Jurkat, Clone E6-1 (cell line): ENCODE measurements at regions not wholly inside any gene's neighbourhood (a gene's known extent, or its start where the extent isn't known, plus 50 kb on each side); places are given as distances from the start of the nearest gene placed in this dataset.

Source experiments
- DNase-seq: peaks from one replicate; pipeline ENCODE4 v3.0.0-alpha.2; 2011; ENCODE audit warnings: low read depth, low spot score
- H3K4me3 ChIP-seq: 2 replicates; pipeline ENCODE4 v1.5.1; 2011; ENCODE audit warnings: mild to moderate bottlenecking, low read length, control low read depth, moderate library complexity

DNA sequence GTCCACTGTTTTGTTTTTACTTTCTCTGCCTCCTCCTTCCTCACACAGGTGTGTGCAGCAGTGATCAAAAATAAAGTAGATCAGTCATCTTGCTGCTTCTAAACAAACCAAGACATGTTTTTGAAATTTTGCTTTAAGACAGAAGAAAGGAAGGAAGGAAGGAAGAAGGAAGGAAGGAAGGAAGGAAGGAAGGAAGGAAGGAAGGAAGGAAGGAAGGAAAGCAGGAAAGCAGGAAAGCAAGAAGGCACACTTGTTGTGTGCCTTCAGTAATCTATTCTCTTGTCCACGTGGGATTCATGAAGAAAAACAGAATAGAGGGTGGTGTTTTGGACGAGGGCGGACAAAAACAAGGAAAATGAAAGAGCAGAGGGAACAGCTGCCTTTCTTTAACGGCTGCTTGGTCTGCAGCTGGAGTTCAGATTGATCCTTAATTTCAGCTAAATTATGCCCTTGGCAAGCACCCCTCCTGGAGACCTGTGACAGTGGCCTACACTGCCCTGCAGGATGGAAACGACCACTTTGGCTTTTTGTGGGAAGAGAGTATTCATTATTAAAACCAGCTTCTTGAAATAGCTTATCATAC is 188.5 kb upstream of the IRX3 start:
- H3K4me3 ChIP-seq: no peak overlapping the region
- no peak for DNase-seq

- H3K4me3 ChIP-seq: no peak overlapping the region
- peak; percentile 58 for DNase-seq
These were observed 186.8 kb upstream of the IRX3 start for GRCh38 chr16:54473226-54473993.

DNA sequence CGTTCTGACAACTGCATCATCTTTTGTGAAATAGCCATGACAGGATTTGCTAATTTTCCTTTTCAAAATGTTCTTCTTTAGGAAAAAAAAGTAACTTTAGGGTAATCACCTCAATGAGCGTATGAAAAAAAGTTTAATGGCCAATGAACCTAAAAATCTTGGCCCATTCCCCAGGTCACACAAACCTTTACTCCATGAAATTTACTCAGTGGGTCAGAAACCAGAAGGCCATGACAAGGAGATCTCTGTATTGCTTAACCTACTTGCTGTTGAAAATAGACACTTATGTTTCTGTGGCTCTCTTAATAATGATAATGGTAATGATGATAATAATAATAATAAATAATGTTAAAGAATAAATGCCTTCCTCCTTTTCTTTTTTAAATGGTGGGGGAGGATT is 180.8 kb upstream of the IRX3 start:
- DNase-seq: no peak
- no peak overlapping the region for H3K4me3 ChIP-seq

GRCh38 chr16:54466233-54466632 is 179.6 kb upstream of the IRX3 start:
- no peak overlapping the region for H3K4me3 ChIP-seq
- DNase-seq: no peak

GRCh38 chr16:54465063-54465462 is 178.5 kb upstream of the IRX3 start:
- DNase-seq: no peak
- no peak overlapping the region for H3K4me3 ChIP-seq

GRCh38 chr16:54462771-54463170 is 176.2 kb upstream of the IRX3 start:
- DNase-seq: no peak
- H3K4me3 ChIP-seq: no peak overlapping the region

- no peak overlapping the region for H3K4me3 ChIP-seq
- DNase-seq: no peak
These were observed 175.6 kb upstream of the IRX3 start for GRCh38 chr16:54462151-54462651.

DNA sequence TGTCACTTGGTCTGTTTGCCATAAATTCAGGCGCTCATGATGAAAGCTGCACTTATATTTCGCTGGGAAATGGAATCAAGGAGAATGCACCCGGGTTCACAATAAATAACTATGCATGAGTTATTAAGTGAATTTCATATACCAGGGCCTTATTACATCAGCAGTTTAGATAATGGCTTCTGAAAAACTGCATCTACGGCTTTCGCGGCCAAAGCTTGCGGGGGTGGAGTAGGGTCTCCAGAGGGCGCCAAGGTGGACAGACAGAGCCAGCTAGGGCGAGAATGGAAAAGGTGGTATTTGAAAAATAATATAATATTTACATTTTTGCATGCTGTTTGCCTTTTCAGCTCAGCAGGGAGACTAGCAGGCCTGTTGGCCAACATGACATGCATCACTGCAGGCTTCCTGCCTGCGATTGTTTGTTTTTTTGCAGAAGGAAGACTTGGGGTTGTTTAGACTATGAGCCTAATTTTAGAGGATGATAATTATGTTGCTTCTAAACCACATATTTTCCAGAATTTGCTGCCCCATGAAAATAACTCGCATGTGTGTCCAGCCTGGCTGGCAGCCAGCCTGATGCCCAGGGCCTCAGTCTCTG is 173.8 kb upstream of the IRX3 start:
- no peak for DNase-seq
- H3K4me3 ChIP-seq: no peak overlapping the region

- DNase-seq: no peak
- H3K4me3 ChIP-seq: no peak overlapping the region
These were observed 173.1 kb upstream of the IRX3 start for GRCh38 chr16:54459509-54460262.

DNA sequence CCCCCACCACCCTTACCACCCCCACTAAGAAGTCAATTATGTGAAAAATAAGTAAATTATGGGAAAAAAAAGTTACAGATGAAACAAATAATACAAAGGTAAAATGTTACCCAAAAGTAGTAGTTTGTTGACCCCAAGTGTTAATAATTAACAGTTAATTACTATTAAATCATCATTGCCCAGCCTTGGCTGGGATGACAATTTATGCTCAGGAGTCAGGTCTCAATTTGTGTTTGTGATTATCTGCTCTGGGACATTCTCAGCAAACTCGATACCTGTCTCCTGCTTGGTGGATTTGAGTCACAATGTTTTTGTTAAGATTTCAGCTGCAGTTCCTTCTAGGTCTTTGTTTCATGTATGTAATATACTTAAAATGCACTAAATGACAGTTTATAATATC is 172.3 kb upstream of the IRX3 start:
- no peak for DNase-seq
- no peak overlapping the region for H3K4me3 ChIP-seq

DNA sequence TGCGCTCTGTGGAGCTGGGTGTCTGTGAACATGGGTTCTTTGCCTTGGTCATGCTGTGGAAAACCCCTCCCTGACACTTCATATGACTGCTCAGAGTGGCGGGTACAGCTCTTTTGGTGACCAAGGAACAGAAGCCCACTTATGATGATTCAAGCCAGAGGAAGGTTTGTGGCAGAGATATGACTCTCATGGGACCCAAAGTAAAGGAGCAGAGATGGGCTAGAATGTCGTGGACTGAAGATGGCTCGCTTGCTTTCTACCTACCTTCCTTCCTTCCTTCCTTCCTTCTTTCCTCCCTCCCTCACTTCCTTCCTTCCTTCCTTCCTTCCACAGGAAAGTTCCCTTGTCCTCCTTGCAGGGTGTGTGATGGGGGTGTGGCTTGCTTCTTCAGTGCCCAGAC is 169.7 kb upstream of the IRX3 start:
- H3K4me3 ChIP-seq: no peak overlapping the region
- no peak for DNase-seq

DNA sequence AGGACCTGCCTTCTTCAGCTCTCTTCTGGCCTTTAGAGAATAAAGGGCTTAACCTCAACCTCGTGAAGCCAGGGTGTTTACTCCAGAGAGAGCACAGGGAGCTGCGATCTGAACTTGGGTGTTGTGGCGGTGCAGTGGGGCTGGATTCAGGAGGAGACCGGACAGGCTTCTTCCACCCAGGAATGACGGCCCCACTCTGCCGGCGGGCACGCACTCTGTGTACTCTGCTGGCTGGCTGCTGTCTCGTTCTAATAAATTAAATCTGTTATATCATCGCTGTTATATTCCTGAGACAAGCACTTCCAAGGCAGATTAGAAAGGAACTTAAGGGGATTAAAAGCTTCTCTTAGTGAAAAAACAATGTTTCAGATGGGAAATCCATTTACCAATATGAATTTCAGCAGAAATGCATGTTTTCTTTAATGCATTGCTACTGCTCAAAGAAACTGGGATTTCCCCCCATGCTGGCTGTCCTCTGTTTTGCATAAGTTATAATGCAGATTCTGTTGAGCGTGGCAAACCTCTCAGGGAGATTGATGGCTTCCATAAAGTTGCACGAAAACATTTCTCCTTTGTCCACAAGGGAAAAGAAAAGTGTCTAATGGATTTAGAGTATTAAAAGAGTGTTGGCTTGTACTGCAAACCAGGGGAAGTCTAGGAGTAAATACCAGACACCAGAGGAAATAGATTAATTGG is 168.6 kb upstream of the IRX3 start:
- H3K4me3 ChIP-seq: no peak overlapping the region
- no peak for DNase-seq

DNA sequence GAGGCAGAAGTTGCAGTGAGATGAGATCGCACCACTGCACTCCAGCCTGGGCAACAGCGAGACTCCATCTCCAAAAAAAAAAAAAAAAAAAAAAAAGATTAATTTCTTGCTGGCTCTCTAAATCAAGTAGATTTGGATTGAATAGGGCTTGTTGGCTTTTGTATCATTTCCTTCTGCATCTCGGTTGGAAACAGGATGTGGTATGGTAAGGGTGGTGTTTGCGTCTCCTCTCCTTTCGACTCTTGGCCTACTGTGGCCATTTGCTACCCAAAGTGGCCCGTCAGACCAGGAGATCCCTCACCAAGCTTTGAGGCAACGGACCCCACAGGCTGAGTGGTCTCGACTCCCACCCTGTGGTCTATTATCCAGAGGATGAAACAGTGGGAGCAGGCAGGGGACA is 168.0 kb upstream of the IRX3 start:
- DNase-seq: peak; percentile 42
- H3K4me3 ChIP-seq: no peak overlapping the region

- H3K4me3 ChIP-seq: no peak overlapping the region
- no peak for DNase-seq
These were observed 167.3 kb upstream of the IRX3 start for GRCh38 chr16:54453871-54454270.

GRCh38 chr16:54447576-54448440 is 161.2 kb upstream of the IRX3 start:
- DNase-seq: no peak

GRCh38 chr16:54446639-54447038 is 160.1 kb upstream of the IRX3 start:
- no peak overlapping the region for H3K4me3 ChIP-seq
- no peak for DNase-seq

More at GRCh38 chr16:54447576-54448440, 161.2 kb upstream of the IRX3 start:
- no peak overlapping the region for H3K4me3 ChIP-seq

- H3K4me3 ChIP-seq: no peak overlapping the region
- DNase-seq: no peak
These were observed 158.4 kb upstream of the IRX3 start for GRCh38 chr16:54444851-54445458.

GRCh38 chr16:54443839-54444238 is 157.3 kb upstream of the IRX3 start:
- no peak overlapping the region for H3K4me3 ChIP-seq

More at GRCh38 chr16:54443839-54444238, 157.3 kb upstream of the IRX3 start:
- DNase-seq: no peak
